ENCODE measurements at regions not wholly inside any gene's neighbourhood (a gene's known extent, or its start where the extent isn't known, plus 50 kb on each side); places are given as distances from the start of the nearest gene placed in this dataset.

DNA sequence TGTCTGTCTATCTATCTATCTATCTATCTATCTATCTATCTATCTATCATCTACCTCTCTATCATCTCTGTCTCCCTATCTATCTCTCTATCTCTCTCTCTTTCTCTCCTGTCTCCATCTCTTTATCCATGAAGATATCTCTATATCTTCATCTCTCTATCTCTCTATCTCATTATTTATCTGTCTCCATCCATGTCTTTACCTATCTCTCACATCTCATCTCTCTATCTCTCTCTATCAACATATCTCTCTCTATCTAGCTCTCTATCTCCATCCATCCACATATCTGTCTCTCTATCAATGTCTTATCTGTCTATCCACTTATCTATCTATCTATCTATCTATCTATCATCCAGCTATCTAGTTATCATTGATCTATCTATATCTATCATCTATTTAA, 292.1 kb upstream of the IRX2 start:
- TF ChIP-seq, protein P1, sequence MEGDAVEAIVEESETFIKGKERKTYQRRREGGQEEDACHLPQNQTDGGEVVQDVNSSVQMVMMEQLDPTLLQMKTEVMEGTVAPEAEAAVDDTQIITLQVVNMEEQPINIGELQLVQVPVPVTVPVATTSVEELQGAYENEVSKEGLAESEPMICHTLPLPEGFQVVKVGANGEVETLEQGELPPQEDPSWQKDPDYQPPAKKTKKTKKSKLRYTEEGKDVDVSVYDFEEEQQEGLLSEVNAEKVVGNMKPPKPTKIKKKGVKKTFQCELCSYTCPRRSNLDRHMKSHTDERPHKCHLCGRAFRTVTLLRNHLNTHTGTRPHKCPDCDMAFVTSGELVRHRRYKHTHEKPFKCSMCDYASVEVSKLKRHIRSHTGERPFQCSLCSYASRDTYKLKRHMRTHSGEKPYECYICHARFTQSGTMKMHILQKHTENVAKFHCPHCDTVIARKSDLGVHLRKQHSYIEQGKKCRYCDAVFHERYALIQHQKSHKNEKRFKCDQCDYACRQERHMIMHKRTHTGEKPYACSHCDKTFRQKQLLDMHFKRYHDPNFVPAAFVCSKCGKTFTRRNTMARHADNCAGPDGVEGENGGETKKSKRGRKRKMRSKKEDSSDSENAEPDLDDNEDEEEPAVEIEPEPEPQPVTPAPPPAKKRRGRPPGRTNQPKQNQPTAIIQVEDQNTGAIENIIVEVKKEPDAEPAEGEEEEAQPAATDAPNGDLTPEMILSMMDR (IDR thresholded peaks at IDR 0.05 in 4 of 5, conservative IDR thresholded peaks at IDR 0.05 in 1 of 5), result no peak
- no peak for TF ChIP-seq POLR2A (IDR thresholded peaks at IDR 0.05)
